Choroid plexus epithelial cell (primary cell): ENCODE measurements at regions not wholly inside any gene's neighbourhood (a gene's known extent, or its start where the extent isn't known, plus 50 kb on each side); places are given as distances from the start of the nearest gene placed in this dataset.

Experiments used
- DNase-seq: peaks from one replicate; pipeline ENCODE4 v3.0.0-alpha.2; 2010; ENCODE audit warnings: low read depth
- H3K4me3 ChIP-seq: 2 replicates; pipeline ENCODE4 v1.5.1; 2011; ENCODE audit warnings: low read depth, mild to moderate bottlenecking, control low read depth, low read length, moderate library complexity
- TF ChIP-seq, protein P1 (sequence below): conservative IDR thresholded peaks from 2 replicates; pipeline ENCODE4 v1.5.1; 2011; ENCODE audit warnings: low read depth, mild to moderate bottlenecking, control low read depth, inconsistent platforms, low read length, moderate library complexity

DNA sequence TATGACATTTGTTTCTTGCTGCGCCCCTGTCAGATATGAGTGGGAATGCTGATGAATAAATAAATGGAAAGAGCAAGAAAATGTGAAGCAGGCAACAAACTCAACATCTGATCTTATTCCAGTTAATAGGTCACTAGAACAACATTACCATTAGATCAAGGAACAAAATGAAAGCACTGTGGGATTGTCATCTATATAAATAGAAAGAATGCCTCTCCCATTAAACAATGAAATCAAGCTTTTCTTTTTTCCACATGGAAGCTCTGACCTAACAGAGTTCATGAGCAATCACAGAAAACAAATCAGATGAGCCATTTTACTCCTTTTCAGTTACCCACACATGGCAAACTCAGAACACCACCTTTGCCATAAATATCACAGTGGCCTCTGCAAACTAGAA, 354.8 kb downstream of the SUCLA2 start:
- TF ChIP-seq, protein P1, sequence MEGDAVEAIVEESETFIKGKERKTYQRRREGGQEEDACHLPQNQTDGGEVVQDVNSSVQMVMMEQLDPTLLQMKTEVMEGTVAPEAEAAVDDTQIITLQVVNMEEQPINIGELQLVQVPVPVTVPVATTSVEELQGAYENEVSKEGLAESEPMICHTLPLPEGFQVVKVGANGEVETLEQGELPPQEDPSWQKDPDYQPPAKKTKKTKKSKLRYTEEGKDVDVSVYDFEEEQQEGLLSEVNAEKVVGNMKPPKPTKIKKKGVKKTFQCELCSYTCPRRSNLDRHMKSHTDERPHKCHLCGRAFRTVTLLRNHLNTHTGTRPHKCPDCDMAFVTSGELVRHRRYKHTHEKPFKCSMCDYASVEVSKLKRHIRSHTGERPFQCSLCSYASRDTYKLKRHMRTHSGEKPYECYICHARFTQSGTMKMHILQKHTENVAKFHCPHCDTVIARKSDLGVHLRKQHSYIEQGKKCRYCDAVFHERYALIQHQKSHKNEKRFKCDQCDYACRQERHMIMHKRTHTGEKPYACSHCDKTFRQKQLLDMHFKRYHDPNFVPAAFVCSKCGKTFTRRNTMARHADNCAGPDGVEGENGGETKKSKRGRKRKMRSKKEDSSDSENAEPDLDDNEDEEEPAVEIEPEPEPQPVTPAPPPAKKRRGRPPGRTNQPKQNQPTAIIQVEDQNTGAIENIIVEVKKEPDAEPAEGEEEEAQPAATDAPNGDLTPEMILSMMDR: no peak
- H3K4me3 ChIP-seq: no peak overlapping the region
- no peak for DNase-seq

DNA sequence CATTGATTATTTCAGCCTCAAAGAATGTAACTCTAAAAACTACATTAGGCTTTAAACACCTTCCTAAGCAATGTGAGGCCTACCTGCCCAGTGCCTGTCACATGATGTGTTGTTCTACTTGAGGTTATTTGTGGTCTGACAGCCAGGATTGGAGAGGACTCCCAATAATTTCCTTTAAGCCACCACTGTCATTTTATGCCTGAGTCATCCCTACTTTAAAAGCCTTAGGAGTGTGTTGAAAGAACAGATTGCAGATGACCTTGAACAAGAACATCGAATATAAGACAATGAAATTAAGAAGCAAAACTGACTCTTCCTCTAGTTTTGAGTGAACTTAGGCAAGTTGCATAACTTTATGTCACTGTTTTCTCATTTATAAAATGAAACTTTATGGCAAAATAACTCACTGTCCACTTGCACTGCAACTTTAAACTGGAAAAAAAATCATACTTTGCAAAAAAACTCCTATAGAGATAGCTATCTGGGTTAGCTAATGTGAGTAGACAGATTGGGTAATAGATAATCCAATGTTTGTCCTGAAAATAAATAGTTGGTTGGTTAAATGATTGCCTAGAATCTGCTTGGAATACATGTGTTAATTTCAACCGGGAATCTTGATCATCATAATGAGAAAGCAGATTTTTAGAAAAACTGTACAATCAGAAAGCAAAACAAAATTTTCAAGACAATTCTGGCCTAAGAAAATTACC, 361.2 kb downstream of the SUCLA2 start:
- TF ChIP-seq, protein P1: no peak
- peak; percentile 16 for DNase-seq
- H3K4me3 ChIP-seq: no peak overlapping the region

DNA sequence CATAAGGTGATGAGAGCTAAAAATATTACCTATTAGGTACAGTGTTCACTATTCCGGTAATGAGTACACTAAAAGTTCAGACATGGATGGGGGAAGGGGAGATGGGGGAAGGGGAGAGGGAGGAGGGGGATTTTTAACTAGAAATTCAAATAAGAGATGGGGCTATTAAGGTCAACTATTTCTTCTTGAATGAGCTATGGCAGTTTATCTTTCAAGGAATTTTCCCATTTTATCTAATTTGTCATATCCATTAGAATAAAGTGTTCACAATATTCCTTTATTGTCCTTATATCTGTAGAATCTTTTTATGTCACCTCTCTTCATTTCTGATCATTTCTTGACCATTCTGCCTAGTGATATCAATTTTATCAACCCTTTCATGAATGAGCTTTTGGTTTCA, 362.4 kb downstream of the SUCLA2 start:
- TF ChIP-seq, protein P1: no peak
- H3K4me3 ChIP-seq: no peak overlapping the region
- DNase-seq: no peak

DNA sequence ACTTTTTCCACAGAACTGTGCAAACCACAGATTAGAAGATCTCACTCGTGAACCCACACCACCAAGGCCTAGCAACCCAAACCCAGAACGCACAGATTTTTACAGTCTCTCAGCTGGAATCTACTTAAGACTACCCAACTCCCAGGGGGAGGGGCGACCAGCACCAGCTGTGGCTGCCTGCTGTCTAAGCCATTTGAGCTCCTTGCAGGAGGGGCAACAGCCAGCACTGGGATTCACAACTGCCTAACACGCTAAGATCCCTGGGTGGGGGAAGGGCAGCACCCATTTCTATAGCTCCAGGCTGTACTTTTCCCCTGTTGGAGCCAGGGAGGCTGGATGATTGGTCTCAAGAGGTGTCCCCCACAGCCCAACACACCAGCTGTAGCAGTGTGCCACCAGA, 368.8 kb downstream of the SUCLA2 start:
- TF ChIP-seq, protein P1: no peak
- no peak for DNase-seq
- H3K4me3 ChIP-seq: no peak overlapping the region

DNA sequence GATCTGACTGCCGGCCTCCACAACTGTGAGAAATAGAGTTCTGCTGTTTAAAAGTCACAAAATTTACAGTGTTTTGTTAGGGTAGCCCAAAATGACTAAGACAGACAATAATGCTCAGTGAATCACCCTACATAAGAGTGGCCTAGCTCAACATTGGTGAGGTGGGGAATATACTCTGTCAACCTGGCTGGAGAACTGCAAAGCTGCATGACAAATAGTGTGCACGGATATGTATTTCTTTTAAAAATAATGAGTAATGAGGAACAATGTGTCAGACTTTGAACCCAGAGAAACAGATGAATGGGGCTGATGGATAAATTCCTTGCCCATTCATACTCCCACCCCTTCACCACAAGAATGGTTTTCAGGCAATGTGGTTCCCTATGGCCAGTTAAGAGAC, 372.4 kb downstream of the SUCLA2 start:
- TF ChIP-seq, protein P1: no peak
- H3K4me3 ChIP-seq: no peak overlapping the region
- no peak for DNase-seq

DNA sequence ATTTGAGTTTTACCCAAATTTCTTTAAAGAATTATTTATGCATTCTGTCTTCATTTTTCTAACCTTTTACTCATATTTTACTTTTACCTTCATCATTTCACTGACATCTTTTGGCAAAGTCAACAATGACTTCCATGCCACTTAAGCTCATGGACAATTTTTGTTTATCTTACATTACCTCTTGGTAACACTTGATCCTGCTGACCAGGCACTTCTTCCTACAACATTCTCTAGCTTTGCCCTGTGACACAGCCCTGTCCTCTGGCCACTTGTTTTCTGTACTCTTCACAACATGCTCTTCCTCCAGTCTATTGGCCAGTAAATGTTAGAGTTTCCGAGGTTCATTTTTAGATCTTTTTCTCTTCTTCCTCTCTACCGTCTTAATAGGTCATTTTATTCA, 377.2 kb downstream of the SUCLA2 start:
- H3K4me3 ChIP-seq: no peak overlapping the region
- TF ChIP-seq, protein P1: no peak
- DNase-seq: no peak

DNA sequence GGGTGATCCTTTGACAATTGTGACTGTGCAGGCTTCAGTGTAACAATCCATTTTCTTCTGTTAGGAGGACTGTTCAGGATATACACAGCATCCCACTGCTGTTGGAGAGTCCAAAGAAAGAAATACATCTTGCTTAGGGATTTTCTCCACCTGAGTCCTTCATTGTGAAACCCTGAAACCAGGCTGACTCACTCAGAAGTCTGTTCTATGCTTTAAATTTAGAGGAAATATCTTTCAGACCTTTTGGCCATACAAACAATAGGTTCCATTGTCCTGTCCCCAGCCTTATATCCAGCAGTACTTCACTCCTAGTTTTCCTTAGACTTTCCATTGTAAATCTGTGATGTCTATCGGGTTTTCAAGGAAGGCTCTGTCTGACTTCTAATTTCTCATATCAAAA, 379.1 kb downstream of the SUCLA2 start:
- peak; percentile 37 for DNase-seq
- H3K4me3 ChIP-seq: no peak overlapping the region
- TF ChIP-seq, protein P1: no peak
